ENCODE measurements at regions not wholly inside any gene's neighbourhood (a gene's known extent, or its start where the extent isn't known, plus 50 kb on each side); places are given as distances from the start of the nearest gene placed in this dataset.

DNA sequence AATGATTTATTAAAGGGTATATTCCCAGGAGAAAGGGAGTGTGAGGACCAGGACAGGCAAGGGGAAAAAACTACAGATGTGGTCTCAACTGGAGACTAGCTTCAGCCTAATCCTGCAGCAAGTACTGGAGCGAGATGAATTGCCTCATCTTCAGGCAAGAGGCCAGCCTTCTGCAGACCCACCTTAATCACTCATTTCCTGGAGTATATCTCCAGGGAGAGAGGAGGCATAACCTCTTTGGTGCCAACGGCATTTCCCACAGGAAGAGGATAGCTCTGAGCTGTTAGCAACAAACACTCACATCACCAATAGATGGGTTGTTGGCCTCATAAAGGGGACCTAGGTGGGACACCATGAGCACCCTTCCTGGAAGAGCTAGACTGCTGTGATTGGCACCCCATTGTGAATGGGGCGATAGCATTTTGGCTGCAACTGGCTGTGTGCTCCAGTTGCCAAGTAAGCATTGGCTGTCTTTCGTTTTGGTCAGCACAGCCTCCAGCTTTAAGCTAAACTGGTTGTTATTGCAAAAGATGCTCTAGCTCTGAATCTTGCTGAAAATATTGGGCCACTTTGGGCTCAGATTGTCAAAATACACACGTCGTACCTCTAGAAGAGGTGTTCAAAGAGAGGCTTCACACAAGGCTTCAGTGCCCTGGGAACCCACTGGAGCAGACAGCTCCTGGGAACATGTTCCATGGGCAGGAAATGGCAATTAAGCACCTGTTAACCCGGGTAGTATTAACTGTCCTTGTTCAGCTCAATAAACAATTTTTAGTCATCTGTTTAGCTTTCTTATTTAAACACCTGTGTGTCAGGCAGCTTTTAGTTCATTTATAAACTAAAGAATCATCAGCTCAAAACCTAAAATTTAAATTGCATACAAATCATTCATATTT, 314.8 kb upstream of the C1orf87 start:
- TF ChIP-seq, protein P1, sequence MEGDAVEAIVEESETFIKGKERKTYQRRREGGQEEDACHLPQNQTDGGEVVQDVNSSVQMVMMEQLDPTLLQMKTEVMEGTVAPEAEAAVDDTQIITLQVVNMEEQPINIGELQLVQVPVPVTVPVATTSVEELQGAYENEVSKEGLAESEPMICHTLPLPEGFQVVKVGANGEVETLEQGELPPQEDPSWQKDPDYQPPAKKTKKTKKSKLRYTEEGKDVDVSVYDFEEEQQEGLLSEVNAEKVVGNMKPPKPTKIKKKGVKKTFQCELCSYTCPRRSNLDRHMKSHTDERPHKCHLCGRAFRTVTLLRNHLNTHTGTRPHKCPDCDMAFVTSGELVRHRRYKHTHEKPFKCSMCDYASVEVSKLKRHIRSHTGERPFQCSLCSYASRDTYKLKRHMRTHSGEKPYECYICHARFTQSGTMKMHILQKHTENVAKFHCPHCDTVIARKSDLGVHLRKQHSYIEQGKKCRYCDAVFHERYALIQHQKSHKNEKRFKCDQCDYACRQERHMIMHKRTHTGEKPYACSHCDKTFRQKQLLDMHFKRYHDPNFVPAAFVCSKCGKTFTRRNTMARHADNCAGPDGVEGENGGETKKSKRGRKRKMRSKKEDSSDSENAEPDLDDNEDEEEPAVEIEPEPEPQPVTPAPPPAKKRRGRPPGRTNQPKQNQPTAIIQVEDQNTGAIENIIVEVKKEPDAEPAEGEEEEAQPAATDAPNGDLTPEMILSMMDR (IDR thresholded peaks at IDR 0.05; ENCODE audit: insufficient read depth, low read length) = no peak
- TF ChIP-seq POLR2AphosphoS5 (IDR thresholded peaks at IDR 0.05; ENCODE audit: low read depth) (no peak), GABPA (IDR thresholded peaks at IDR 0.05; ENCODE audit: low read depth) (no peak), SPI1 (IDR thresholded peaks at IDR 0.05; ENCODE audit: borderline replicate concordance, low read depth) (no peak)
- TF ChIP-seq, protein P2, sequence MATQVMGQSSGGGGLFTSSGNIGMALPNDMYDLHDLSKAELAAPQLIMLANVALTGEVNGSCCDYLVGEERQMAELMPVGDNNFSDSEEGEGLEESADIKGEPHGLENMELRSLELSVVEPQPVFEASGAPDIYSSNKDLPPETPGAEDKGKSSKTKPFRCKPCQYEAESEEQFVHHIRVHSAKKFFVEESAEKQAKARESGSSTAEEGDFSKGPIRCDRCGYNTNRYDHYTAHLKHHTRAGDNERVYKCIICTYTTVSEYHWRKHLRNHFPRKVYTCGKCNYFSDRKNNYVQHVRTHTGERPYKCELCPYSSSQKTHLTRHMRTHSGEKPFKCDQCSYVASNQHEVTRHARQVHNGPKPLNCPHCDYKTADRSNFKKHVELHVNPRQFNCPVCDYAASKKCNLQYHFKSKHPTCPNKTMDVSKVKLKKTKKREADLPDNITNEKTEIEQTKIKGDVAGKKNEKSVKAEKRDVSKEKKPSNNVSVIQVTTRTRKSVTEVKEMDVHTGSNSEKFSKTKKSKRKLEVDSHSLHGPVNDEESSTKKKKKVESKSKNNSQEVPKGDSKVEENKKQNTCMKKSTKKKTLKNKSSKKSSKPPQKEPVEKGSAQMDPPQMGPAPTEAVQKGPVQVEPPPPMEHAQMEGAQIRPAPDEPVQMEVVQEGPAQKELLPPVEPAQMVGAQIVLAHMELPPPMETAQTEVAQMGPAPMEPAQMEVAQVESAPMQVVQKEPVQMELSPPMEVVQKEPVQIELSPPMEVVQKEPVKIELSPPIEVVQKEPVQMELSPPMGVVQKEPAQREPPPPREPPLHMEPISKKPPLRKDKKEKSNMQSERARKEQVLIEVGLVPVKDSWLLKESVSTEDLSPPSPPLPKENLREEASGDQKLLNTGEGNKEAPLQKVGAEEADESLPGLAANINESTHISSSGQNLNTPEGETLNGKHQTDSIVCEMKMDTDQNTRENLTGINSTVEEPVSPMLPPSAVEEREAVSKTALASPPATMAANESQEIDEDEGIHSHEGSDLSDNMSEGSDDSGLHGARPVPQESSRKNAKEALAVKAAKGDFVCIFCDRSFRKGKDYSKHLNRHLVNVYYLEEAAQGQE (IDR thresholded peaks at IDR 0.05; ENCODE audit: insufficient replicate concordance, low read depth) = no peak

Measured in HL-60 (cell line).